Right hindlimb (tissue), 1 donor: ENCODE measurements at regions not wholly inside any gene's neighbourhood (a gene's known extent, or its start where the extent isn't known, plus 50 kb on each side); places are given as distances from the start of the nearest gene placed in this dataset.

Source experiments
- DNase-seq: peaks from one replicate; pipeline ENCODE4 v3.0.0-alpha.2; 2018

DNA sequence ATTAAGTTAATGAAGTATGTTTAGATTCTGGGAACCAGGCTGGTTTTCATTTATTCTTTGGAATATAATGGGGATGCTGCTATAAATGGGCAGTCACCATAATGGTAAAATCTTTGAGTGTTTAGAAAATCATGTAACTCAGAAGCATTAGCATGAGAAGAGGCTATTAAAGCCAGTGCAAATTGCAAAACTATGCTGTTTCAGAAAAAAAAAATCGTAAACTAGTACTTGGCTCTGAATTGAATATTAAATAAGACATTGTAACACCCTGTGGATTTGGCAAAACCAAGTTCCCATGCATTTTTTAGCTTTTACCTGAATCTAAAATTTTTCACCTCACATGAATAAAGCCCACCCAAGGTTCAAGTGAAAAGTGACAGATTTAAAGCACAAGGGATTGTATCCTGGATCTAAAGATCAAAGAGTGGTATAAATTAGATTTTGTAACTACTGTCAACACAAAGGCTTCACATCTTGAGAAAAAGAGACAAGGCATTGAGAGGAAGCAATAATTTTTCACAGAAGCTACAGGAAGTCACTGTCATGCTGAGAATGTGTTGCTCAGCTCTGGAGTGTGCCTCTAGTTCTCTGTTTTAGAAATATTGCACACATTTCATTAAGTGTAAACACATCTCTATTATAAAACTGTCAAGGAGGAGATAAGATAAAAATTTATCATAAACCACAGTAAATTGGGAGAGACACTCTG is 142.2 kb downstream of the ABCA8 start:
- no peak for DNase-seq

DNA sequence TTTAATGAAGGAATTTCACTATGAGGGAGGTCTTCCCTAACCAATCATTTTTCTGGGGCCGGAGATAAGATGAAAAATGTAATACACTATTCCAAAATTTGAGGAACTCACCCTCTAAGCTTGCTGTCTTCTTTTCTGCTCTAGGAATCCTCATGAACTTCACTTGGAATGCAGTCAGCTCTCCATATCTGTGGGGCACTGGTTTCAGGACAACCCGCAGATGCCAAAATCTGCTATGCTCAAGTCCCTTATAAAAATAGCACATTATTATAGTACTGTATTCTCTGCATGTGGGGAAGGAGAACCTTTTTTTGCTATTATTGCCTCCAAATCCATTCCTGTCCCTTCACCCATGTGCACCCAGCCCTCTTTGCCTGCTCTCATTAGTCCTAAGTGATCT is 146.0 kb downstream of the ABCA8 start:
- DNase-seq, result no peak

GRCh38 chr17:68807998-68808772 is 147.0 kb downstream of the ABCA8 start:
- peak; percentile 42 for DNase-seq

DNA sequence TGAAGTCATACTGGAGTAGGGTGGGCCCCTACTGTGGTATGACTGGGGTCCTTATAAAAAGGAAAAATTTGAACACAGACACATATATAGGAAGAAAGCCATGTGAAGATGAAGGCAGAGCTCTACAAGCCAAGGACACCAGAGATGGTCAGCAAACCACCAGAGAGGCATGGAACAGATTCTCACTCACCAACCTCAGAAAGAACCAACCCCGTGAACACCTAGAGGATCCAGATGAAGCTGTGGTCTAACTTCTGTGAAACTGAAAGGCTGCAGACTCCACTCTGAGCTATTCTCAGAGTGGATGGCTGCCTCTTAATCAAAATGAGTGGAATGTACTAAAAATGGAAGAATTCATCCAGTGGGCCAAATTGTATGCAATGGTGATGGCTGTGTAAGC is 149.6 kb downstream of the ABCA8 start:
- DNase-seq, result no peak

DNA sequence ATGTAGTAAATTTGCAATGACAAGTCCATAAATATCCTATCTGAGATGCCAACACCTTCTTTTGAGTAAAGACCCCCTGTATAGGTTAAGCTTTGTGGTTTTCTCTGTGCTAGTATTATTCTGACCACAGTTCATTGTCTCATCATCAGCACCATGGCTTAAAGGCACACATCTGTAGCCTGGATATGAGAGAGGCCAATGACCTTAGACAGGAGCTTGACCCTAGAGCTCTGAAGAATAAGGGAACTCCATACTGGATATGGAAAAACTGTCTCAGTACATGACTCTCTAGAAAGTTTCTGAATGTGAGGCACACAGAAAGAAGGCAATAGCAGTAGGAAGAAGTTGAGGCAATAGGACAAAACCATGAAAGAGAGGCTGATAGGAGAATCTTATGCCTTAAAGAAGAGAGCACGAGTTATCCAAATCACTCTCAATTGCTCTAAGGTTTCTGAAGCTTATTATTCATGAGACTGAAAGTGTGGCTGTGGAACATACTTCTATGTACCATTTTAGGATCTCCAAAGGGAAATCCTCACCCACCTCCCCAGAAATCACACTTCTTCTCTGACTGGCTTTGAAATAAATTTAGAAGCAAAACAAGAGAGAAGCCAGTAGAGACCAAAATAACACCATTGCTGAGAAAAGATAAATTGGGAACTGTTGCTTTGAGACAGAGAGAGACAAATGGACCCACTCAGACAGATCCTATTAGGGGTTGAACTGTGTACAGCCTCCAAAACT is 150.2 kb downstream of the ABCA8 start:
- DNase-seq, result no peak

- no peak for DNase-seq
Observed at GRCh38 chr17:68803164-68803929, 151.8 kb downstream of the ABCA8 start.

- DNase-seq, result peak; percentile 35
Observed at GRCh38 chr17:68801335-68802247, 153.6 kb downstream of the ABCA8 start.

DNA sequence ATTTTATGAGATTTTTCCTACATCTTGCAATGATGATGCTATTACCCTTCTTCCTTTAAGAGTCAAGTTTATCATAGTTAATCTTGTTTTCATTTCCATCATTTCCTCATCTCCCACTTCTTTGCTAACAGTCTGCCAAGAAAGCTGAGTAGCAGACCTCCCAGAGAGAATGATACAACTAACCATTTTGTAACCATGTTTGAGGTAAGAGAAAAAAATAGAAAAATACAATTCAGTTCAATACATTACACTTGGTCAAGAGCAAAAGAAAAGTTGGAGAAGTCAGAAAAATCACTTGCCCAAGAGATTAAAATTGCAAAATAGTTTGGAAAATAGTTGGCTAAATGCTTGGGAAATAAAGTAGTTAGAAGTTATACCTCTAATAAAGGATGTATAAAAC is 154.4 kb downstream of the ABCA8 start:
- no peak for DNase-seq

GRCh38 chr17:68794636-68795434 is 160.4 kb downstream of the ABCA8 start:
- peak; percentile 82 for DNase-seq

DNA sequence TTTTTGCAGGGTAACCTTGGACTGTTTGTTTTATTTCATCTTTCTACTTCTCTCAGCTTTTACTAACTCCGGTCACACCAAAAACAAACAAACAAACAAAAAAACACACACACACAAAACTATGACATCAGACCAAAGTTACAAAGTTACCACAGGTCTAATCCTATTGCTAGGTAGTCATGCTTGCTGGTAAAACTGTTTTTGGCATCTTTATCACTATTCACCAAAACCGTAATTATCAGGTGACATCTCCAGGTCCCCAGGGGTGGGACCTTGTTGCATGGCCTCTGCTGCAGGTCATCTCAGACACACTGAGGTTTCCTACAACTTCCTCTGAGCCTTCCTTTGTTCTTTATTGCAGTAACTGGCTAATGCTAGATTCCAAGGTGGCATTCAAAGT is 162.3 kb downstream of the ABCA8 start:
- DNase-seq, result no peak

- DNase-seq, result no peak
Observed at GRCh38 chr17:68792042-68792685, 163.0 kb downstream of the ABCA8 start.

- no peak for DNase-seq
Observed at GRCh38 chr17:68790931-68791330, 164.3 kb downstream of the ABCA8 start.

DNA sequence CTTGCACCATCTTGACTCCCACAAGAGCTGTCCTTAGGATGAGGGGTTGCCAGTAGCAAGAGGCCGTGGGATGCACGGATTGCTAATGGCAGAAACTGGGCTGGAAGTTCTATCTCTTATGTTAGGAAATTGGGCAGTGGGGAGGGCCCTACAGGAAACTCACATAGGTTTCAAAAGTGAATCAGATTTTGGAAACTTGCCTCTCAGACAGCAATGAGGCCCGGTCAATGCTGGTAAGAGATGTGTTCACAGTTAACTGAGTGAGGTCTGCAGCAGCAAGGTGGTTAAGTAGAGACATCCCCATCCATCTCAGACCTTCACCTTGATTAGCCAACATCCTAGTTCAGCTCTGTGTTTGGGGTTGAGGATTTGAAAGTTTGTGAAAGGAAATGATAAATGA is 164.7 kb downstream of the ABCA8 start:
- no peak for DNase-seq

GRCh38 chr17:68789203-68789962 is 165.8 kb downstream of the ABCA8 start:
- no peak for DNase-seq

GRCh38 chr17:68785565-68786486 is 169.4 kb downstream of the ABCA8 start:
- no peak for DNase-seq

DNA sequence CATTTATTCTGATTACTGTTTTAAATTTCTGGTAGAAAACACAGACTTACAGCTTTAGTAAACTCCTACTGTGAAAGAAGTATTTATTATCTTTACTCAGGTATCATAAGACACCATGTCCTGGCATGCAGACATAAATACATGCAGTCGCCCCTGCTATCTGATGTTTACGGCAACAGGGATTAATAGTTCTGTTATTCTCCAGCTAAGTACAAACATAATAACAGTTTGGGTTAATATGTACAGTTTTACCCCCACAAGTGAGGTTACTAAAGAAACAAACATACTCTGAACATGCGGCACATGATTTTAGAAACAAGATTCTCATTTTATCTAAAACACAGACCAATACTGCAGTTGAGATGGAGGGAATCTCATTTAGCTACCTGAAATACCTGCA is 170.8 kb downstream of the ABCA8 start:
- DNase-seq, result no peak

GRCh38 chr17:68783861-68784260 is 171.3 kb downstream of the ABCA8 start:
- DNase-seq, result no peak

DNA sequence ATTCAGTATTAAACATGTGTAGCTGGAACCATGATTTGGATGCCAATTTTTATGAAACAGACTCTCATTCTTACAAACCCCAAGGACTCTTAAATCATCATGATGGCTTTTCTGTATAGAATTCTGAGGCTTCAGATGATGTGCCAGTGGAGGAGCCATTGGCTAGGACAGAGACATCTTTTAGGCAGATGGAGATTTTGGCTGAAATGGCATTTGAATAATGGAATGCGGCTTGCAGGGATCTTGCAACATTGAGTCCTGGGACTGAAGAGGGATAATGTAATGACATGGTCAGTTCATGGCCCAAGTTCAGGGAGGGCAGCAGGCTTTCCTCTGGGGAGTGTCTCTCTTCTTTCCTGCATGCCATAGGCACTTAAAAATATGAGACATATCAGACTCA is 172.4 kb downstream of the ABCA8 start:
- DNase-seq, result no peak

DNA sequence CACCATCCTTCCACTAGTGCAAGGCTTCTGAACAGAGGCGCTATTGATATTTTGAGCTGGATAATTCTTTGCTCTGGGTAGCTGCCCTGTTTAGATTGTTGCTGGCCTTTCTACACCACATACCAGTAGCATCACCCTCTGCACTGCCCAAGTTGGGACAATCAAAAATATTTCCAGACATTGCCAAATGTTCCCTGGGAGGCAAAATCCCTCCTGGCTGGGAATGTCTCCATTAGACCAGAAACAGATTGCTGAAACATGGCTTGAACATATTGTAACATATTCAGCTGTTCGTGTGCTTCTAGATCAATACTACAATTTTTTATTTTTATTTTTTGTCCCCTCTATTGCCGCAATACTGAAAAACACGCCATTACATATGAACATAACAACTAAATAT is 174.6 kb downstream of the ABCA8 start:
- no peak for DNase-seq
